Dermis blood vessel endothelial cell (primary cell): ENCODE measurements at regions not wholly inside any gene's neighbourhood (a gene's known extent, or its start where the extent isn't known, plus 50 kb on each side); places are given as distances from the start of the nearest gene placed in this dataset.
A peak's percentile ranks its signal among the peaks of the same experiment; 100 is the strongest.
"Not testable (repeated sequence)": the region's sequence is repeated elsewhere in the genome, so short reads cannot be mapped to it uniquely, and the experiment has no call there.

ENCODE experiments used
- DNase-seq: peaks from one replicate; pipeline ENCODE4 v3.0.0; 2010

GRCh38 chr16:88148682-88149081 lies 197.4 kb downstream of the BANP start:
- DNase-seq = not testable (repeated sequence)

GRCh38 chr16:88149158-88149603 lies 197.9 kb downstream of the BANP start:
- DNase-seq = not testable (repeated sequence)

GRCh38 chr16:88149663-88150062 lies 198.4 kb downstream of the BANP start:
- not testable (repeated sequence) for DNase-seq

GRCh38 chr16:88150456-88151128 lies 199.4 kb downstream of the BANP start:
- DNase-seq = peak; percentile 27

GRCh38 chr16:88151129-88151499 lies 199.9 kb downstream of the BANP start:
- not testable (repeated sequence) for DNase-seq

GRCh38 chr16:88151859-88152843 lies 200.9 kb downstream of the BANP start:
- not testable (repeated sequence) for DNase-seq

- not testable (repeated sequence) for DNase-seq
Observed at GRCh38 chr16:88152879-88153278, 201.6 kb downstream of the BANP start.

GRCh38 chr16:88153516-88153915 lies 202.3 kb downstream of the BANP start:
- not testable (repeated sequence) for DNase-seq

- not testable (repeated sequence) for DNase-seq
Observed at GRCh38 chr16:88154886-88155285, 203.7 kb downstream of the BANP start.

- not testable (repeated sequence) for DNase-seq
Observed at GRCh38 chr16:88155681-88156080, 204.4 kb downstream of the BANP start.

GRCh38 chr16:88156640-88157283 lies 205.5 kb downstream of the BANP start:
- DNase-seq = not testable (repeated sequence)

GRCh38 chr16:88157686-88158085 lies 206.5 kb downstream of the BANP start:
- DNase-seq = not testable (repeated sequence)

GRCh38 chr16:88158256-88159045 lies 207.2 kb downstream of the BANP start:
- DNase-seq = not testable (repeated sequence)

- not testable (repeated sequence) for DNase-seq
Observed at GRCh38 chr16:88159046-88159896, 208.0 kb downstream of the BANP start.

- not testable (repeated sequence) for DNase-seq
Observed at GRCh38 chr16:88159897-88160335, 208.7 kb downstream of the BANP start.

GRCh38 chr16:88161191-88161590 lies 210.0 kb downstream of the BANP start:
- DNase-seq = not testable (repeated sequence)

- DNase-seq = not testable (repeated sequence)
Observed at GRCh38 chr16:88161623-88162275, 210.5 kb downstream of the BANP start.

GRCh38 chr16:88162778-88163177 lies 211.5 kb downstream of the BANP start:
- not testable (repeated sequence) for DNase-seq

GRCh38 chr16:88164196-88165039 lies 213.2 kb downstream of the BANP start:
- not testable (repeated sequence) for DNase-seq
